SK-N-SH (cell line): ENCODE measurements at regions not wholly inside any gene's neighbourhood (a gene's known extent, or its start where the extent isn't known, plus 50 kb on each side); places are given as distances from the start of the nearest gene placed in this dataset.

Experiments used
- CTCF ChIA-PET: fragments of 300-600, 350-600 bp; formaldehyde crosslinking; extraction: SDS; loops from one replicate; lab custom pipeline; 2021; lab: Yijun Ruan, JAX
- POLR2A ChIA-PET: fragments of 350-600 bp; sonication (Branson Sonifier 250); formaldehyde crosslinking; extraction: SDS; loops from one replicate; lab custom pipeline; 2020; ENCODE audit warnings: antibody characterized with exemption, inconsistent platforms; lab: Yijun Ruan, JAX
- DNase-seq: peaks from one replicate; pipeline ENCODE4 v3.0.0; 2012
- H2AFZ ChIP-seq: fragments of 200-600 bp; sonication (generic); 2 replicates; pipeline ENCODE4 v1.8.1; 2016; ENCODE audit warnings: antibody characterized with exemption, mild to moderate bottlenecking, low read depth
- H3F3A ChIP-seq: fragments of 200-600 bp; sonication (generic); replicated peaks from 2 replicates; pipeline ENCODE3; 2016; ENCODE audit warnings: antibody characterized with exemption, mild to moderate bottlenecking; ENCODE audit not compliant: insufficient read depth
- H3K27ac ChIP-seq, 2 experiments: fragments of 200-500 bp in 1 of 2; fragments of 200-600 bp in 1 of 2; sonication (Bioruptor generic) in 1 of 2; sonication (generic), shearing (Covaris generic) in 1 of 2; 2 replicates each; pipeline versions ENCODE4 v1.5.1 to v1.6.1; 2014 to 2016; ENCODE audit warnings: low read depth in 2 of 2, inconsistent platforms in 1 of 2, low read length in 1 of 2, mild to moderate bottlenecking in 1 of 2, mixed read lengths in 1 of 2
- H3K27me3 ChIP-seq: fragments of 200-600 bp; sonication (generic), shearing (Covaris generic); 2 replicates; pipeline ENCODE4 v1.6.1; 2016; ENCODE audit warnings: mixed run types; ENCODE audit not compliant: insufficient read depth
- H3K36me3 ChIP-seq, 2 experiments: fragments of 200-500 bp in 1 of 2; fragments of 200-600 bp in 1 of 2; sonication (Bioruptor generic) in 1 of 2; sonication (generic) in 1 of 2; replicated peaks in 1 of 2; 2 replicates each; pipeline versions ENCODE3 to v1.5.1; 2014 to 2016; ENCODE audit warnings: low read length in 1 of 2, mild to moderate bottlenecking in 1 of 2; ENCODE audit not compliant: insufficient read depth in 2 of 2, control insufficient read depth in 1 of 2
- H3K4me1 ChIP-seq, 2 experiments: fragments of 200-500 bp in 1 of 2; fragments of 200-600 bp in 1 of 2; sonication (Bioruptor generic) in 1 of 2; sonication (generic), shearing (Covaris generic) in 1 of 2; 2 replicates each; pipeline versions ENCODE4 v1.5.1 to v1.6.1; 2014 to 2016; ENCODE audit warnings: low read depth in 1 of 2, low read length in 1 of 2, mixed run types in 1 of 2; ENCODE audit not compliant: insufficient read depth in 2 of 2, control insufficient read depth in 1 of 2
- H3K4me2 ChIP-seq: fragments of 200-600 bp; sonication (generic), shearing (Covaris generic); 2 replicates; pipeline ENCODE4 v1.6.1; 2017; ENCODE audit warnings: mixed run types
- H3K4me3 ChIP-seq, 2 experiments: fragments of 200-500 bp in 1 of 2; fragments of 200-600 bp in 1 of 2; sonication (Bioruptor generic) in 1 of 2; sonication (generic), shearing (Covaris generic) in 1 of 2; 2 replicates each; pipeline versions ENCODE4 v1.5.1 to v1.8.1; 2014 to 2016; ENCODE audit warnings: low read depth in 2 of 2, inconsistent platforms in 1 of 2, low read length in 1 of 2, mild to moderate bottlenecking in 1 of 2, mixed read lengths in 1 of 2, moderate library complexity in 1 of 2
- H3K79me2 ChIP-seq: fragments of 200-600 bp; sonication (generic); 2 replicates; pipeline ENCODE4 v1.8.1; 2017; ENCODE audit warnings: mild to moderate bottlenecking; ENCODE audit not compliant: insufficient read depth
- H3K9ac ChIP-seq: fragments of 200-600 bp; sonication (generic); 2 replicates; pipeline ENCODE4 v1.6.1; 2017; ENCODE audit warnings: mixed run types
- H3K9me2 ChIP-seq: fragments of 200-600 bp; sonication (generic); 2 replicates; pipeline ENCODE4 v1.6.1; 2017; ENCODE audit warnings: mixed run types
- H3K9me3 ChIP-seq: fragments of 200-600 bp; sonication (generic); 2 replicates; pipeline ENCODE4 v1.6.1; 2017; ENCODE audit warnings: mixed run types, mild to moderate bottlenecking, moderate library complexity
- H4K20me1 ChIP-seq: fragments of 200-600 bp; sonication (generic); 2 replicates; pipeline ENCODE4 v1.6.1; 2017; ENCODE audit warnings: mild to moderate bottlenecking, mixed run types; ENCODE audit not compliant: insufficient read depth
- CHD2 ChIP-seq: fragments of 150-350 bp; IDR thresholded peaks from 2 replicates; pipeline ENCODE4 v1.6.1; 2018; ENCODE audit warnings: low read length; ENCODE audit not compliant: partially characterized antibody
- ELF1 ChIP-seq: IDR thresholded peaks from 2 replicates; pipeline ENCODE4 v1.4.0; 2012
- EP300 ChIP-seq, 2 experiments: IDR thresholded peaks; 2 replicates each; pipeline versions ENCODE4 v1.4.0 to v1.6.1; 2012; ENCODE audit warnings: borderline replicate concordance in 1 of 2, low read depth in 1 of 2, low read length in 1 of 2
- EZH2phosphoT487 ChIP-seq: fragments of 200-600 bp; sonication (generic); IDR thresholded peaks from 2 replicates; pipeline ENCODE4 v1.6.1; 2017; ENCODE audit warnings: low read depth, mixed run types, mild to moderate bottlenecking, antibody characterized with exemption, moderate library complexity, borderline replicate concordance
- FOSL2 ChIP-seq: IDR thresholded peaks from 2 replicates; pipeline ENCODE4 v1.4.0; 2012; ENCODE audit warnings: low read depth, mild to moderate bottlenecking, moderate library complexity, borderline replicate concordance
- FOXM1 ChIP-seq: IDR thresholded peaks from 2 replicates; pipeline ENCODE4 v1.4.0; 2012; ENCODE audit warnings: low read depth, mild to moderate bottlenecking
- JUND ChIP-seq: IDR thresholded peaks from 2 replicates; pipeline ENCODE4 v1.4.0; 2012
- MXI1 ChIP-seq: IDR thresholded peaks from 2 replicates; pipeline ENCODE4 v1.6.1; 2012; ENCODE audit warnings: mild to moderate bottlenecking, low read depth, low read length, improper control_type of control experiment
- NFIC ChIP-seq: IDR thresholded peaks from 2 replicates; pipeline ENCODE4 v1.4.0; 2012; ENCODE audit warnings: borderline replicate concordance
- RCOR1 ChIP-seq: fragments of 150-350 bp; IDR thresholded peaks from 2 replicates; pipeline ENCODE4 v1.6.1; 2017; ENCODE audit warnings: antibody characterized with exemption, low read length
- RFX5 ChIP-seq: IDR thresholded peaks from 2 replicates; pipeline ENCODE4 v1.6.1; 2012; ENCODE audit warnings: mild to moderate bottlenecking, improper control_type of control experiment, low read length
- RXRA ChIP-seq: IDR thresholded peaks from 2 replicates; pipeline ENCODE4 v1.4.0; 2012; ENCODE audit warnings: low read depth, mild to moderate bottlenecking, borderline replicate concordance
- SIN3A ChIP-seq: IDR thresholded peaks from 2 replicates; pipeline ENCODE4 v1.6.1; 2012; ENCODE audit warnings: low read depth, mild to moderate bottlenecking, low read length, moderate library complexity, borderline replicate concordance
- SMC3 ChIP-seq: IDR thresholded peaks from 2 replicates; pipeline ENCODE4 v1.6.1; 2012; ENCODE audit warnings: low read depth, low read length, improper control_type of control experiment
- TCF12 ChIP-seq: IDR thresholded peaks from 2 replicates; pipeline ENCODE4 v1.4.0; 2012
- YY1 ChIP-seq: IDR thresholded peaks from 2 replicates; pipeline ENCODE4 v1.4.0; 2012; ENCODE audit warnings: low read depth, mild to moderate bottlenecking
- WGBS: methylation state at CpG from one replicate; pipeline ENCODE4 v1.1.6; 2017; ENCODE audit warnings: low lambda C conversion rate; 5-methylcytosine and 5-hydroxymethylcytosine counted together
- TF ChIP-seq, protein P1 (sequence below): fragments of 150-350 bp; IDR thresholded peaks from 2 replicates; pipeline ENCODE4 v1.6.1; 2017; ENCODE audit warnings: antibody characterized with exemption, low read length, low read depth, borderline replicate concordance
- TF ChIP-seq, protein P2 (sequence below): IDR thresholded peaks from 2 replicates; pipeline ENCODE4; 2012
- TF ChIP-seq, protein P3 (sequence below): IDR thresholded peaks from 2 replicates; pipeline ENCODE4 v1.6.1; 2012; ENCODE audit warnings: mild to moderate bottlenecking, low read depth, low read length, moderate library complexity
- TF ChIP-seq, protein P4 (sequence below): fragments of 200-600 bp; sonication (generic); IDR thresholded peaks from 2 replicates; pipeline ENCODE4 v1.6.1; 2017; ENCODE audit warnings: antibody characterized with exemption, mild to moderate bottlenecking, moderate library complexity

DNA sequence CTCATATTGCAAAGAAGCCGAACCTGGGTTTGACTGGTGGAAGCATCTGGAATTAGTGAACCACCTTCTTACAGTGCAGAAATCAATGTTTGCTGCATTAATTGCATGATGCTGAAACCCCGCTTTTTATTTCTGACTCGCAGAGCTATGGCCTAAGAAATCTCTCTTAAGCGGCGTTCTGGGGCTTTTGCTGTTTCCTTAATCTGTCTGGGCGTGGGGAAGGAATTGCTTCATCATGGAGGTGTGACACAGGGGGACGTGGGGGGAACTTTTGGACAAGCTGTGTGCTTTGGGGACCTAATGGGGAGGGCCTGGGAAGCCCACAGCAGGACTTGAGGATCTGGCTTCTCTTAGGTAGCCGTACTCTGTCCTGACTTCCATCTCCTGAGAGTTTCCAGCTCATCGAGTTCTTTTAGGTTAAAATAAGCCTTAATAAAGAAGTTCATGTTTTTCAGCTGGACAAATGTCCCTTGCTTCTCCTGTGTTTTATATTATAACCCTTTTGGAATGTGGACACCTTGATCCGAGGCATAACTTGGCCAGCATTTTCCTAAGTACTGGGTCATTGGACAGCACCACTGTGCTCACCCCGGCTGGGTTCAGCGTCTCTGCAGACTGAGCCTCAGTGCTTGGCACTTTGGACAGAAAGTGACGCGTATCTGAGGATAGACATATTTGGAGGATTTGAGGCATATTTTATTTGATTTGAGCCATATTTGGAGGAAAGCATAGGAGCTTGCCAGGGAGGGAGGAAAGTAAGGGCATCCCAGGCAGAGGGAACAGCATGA lies 192.1 kb upstream of the MYL2 start:
- WGBS, result 70% methylated on average over 14 of the region's 14 CpGs
- H3K9me3 ChIP-seq, result no peaks in the 10 kb centered on the region
- H2AFZ ChIP-seq, result no peak overlapping the region
- H3K79me2 ChIP-seq, result no peaks in the 10 kb centered on the region
- no peak overlapping the region for H3K4me3 ChIP-seq
- no peak for DNase-seq
- no peaks in the 10 kb centered on the region for H4K20me1 ChIP-seq
- no peaks in the 10 kb centered on the region for H3K36me3 ChIP-seq
- H3K4me2 ChIP-seq, result no peak overlapping the region
- no peaks in the 10 kb centered on the region for H3K4me1 ChIP-seq
- CTCF ChIA-PET, result interaction anchor here (1.1 to 1.5 kb wide), 3 partner anchors 9 to 88 kb away, joined by 3 to 4 read pairs (median 3); no protein-coding TSS in a partner anchor
- no peaks in the 10 kb centered on the region for H3K9me2 ChIP-seq
- no peak overlapping the region for H3K27ac ChIP-seq
- POLR2A ChIA-PET, result no interaction called here
- no peaks in the 10 kb centered on the region for H3F3A ChIP-seq
- TF ChIP-seq FOXM1 (no peak), FOSL2 (no peak), RFX5 (no peak), YY1 (no peak), JUND (no peak), CHD2 (no peak), MXI1 (no peak), EP300 (IDR thresholded peaks at IDR 0.05; ENCODE audit: borderline replicate concordance in 1 of 2, low read depth in 1 of 2, low read length in 1 of 2) (no peak), EZH2phosphoT487 (no peak)
- TF ChIP-seq, protein P1, sequence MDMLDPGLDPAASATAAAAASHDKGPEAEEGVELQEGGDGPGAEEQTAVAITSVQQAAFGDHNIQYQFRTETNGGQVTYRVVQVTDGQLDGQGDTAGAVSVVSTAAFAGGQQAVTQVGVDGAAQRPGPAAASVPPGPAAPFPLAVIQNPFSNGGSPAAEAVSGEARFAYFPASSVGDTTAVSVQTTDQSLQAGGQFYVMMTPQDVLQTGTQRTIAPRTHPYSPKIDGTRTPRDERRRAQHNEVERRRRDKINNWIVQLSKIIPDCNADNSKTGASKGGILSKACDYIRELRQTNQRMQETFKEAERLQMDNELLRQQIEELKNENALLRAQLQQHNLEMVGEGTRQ, result no peak
- no peak overlapping the region for H3K9ac ChIP-seq
- H3K27me3 ChIP-seq, result no peaks in the 10 kb centered on the region

DNA sequence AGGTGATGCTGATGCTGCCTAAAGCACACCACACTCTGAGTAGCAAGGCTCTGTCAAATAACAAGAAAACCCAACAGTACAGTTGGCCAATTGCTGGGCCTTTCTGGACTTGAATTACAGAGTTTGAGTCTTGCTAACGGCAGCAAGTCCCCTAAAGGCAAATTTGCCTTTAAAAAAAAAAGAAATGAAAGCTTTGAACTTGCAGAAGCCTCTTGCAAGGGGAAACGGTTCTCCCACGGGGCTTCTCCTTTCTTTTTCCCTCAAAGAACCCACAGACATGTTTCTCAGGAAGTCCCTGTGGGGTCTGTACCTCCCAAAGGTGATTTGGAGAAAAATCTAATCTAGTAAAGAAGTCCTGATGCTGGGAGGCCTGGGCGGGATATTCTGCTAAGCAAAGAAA lies 191.3 kb upstream of the MYL2 start:
- H2AFZ ChIP-seq, result no peak overlapping the region
- H3K9ac ChIP-seq, result no peak overlapping the region
- CTCF ChIA-PET, result interaction anchor here (1.1 kb wide), 2 partner anchors 8 to 88 kb away, joined by 3 read pairs; no protein-coding TSS in a partner anchor
- H3K9me3 ChIP-seq, result no peaks in the 10 kb centered on the region
- no peak for DNase-seq
- H4K20me1 ChIP-seq, result no peaks in the 10 kb centered on the region
- H3K27ac ChIP-seq, result no peak overlapping the region
- H3K4me2 ChIP-seq, result no peak overlapping the region
- POLR2A ChIA-PET, result no interaction called here
- no peaks in the 10 kb centered on the region for H3K36me3 ChIP-seq
- H3K79me2 ChIP-seq, result no peaks in the 10 kb centered on the region
- H3K4me3 ChIP-seq, result no peak overlapping the region
- TF ChIP-seq, protein P2, sequence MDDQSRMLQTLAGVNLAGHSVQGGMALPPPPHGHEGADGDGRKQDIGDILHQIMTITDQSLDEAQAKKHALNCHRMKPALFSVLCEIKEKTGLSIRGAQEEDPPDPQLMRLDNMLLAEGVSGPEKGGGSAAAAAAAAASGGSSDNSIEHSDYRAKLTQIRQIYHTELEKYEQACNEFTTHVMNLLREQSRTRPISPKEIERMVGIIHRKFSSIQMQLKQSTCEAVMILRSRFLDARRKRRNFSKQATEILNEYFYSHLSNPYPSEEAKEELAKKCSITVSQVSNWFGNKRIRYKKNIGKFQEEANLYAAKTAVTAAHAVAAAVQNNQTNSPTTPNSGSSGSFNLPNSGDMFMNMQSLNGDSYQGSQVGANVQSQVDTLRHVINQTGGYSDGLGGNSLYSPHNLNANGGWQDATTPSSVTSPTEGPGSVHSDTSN, result no peak
- TF ChIP-seq, protein P3, sequence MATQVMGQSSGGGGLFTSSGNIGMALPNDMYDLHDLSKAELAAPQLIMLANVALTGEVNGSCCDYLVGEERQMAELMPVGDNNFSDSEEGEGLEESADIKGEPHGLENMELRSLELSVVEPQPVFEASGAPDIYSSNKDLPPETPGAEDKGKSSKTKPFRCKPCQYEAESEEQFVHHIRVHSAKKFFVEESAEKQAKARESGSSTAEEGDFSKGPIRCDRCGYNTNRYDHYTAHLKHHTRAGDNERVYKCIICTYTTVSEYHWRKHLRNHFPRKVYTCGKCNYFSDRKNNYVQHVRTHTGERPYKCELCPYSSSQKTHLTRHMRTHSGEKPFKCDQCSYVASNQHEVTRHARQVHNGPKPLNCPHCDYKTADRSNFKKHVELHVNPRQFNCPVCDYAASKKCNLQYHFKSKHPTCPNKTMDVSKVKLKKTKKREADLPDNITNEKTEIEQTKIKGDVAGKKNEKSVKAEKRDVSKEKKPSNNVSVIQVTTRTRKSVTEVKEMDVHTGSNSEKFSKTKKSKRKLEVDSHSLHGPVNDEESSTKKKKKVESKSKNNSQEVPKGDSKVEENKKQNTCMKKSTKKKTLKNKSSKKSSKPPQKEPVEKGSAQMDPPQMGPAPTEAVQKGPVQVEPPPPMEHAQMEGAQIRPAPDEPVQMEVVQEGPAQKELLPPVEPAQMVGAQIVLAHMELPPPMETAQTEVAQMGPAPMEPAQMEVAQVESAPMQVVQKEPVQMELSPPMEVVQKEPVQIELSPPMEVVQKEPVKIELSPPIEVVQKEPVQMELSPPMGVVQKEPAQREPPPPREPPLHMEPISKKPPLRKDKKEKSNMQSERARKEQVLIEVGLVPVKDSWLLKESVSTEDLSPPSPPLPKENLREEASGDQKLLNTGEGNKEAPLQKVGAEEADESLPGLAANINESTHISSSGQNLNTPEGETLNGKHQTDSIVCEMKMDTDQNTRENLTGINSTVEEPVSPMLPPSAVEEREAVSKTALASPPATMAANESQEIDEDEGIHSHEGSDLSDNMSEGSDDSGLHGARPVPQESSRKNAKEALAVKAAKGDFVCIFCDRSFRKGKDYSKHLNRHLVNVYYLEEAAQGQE, result no peak
- TF ChIP-seq ELF1, result no peak
- no peak for TF ChIP-seq RXRA
- no peak for TF ChIP-seq TCF12
- TF ChIP-seq NFIC, result no peak
- no peak for TF ChIP-seq RCOR1
- no peak for TF ChIP-seq YY1
- TF ChIP-seq MXI1, result no peak
- TF ChIP-seq SMC3, result no peak
- TF ChIP-seq FOXM1, result no peak
- TF ChIP-seq, protein P4, sequence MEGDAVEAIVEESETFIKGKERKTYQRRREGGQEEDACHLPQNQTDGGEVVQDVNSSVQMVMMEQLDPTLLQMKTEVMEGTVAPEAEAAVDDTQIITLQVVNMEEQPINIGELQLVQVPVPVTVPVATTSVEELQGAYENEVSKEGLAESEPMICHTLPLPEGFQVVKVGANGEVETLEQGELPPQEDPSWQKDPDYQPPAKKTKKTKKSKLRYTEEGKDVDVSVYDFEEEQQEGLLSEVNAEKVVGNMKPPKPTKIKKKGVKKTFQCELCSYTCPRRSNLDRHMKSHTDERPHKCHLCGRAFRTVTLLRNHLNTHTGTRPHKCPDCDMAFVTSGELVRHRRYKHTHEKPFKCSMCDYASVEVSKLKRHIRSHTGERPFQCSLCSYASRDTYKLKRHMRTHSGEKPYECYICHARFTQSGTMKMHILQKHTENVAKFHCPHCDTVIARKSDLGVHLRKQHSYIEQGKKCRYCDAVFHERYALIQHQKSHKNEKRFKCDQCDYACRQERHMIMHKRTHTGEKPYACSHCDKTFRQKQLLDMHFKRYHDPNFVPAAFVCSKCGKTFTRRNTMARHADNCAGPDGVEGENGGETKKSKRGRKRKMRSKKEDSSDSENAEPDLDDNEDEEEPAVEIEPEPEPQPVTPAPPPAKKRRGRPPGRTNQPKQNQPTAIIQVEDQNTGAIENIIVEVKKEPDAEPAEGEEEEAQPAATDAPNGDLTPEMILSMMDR, result no peak
- TF ChIP-seq SIN3A, result no peak
- no peaks in the 10 kb centered on the region for H3K27me3 ChIP-seq
- WGBS, result 17% methylated on average over 4 of the region's 4 CpGs
- H3K9me2 ChIP-seq, result no peaks in the 10 kb centered on the region
- no peaks in the 10 kb centered on the region for H3K4me1 ChIP-seq
- no peaks in the 10 kb centered on the region for H3F3A ChIP-seq
